Endothelial cell (in vitro differentiated cells): ENCODE measurements at regions not wholly inside any gene's neighbourhood (a gene's known extent, or its start where the extent isn't known, plus 50 kb on each side); places are given as distances from the start of the nearest gene placed in this dataset.

Experiments used
- DNase-seq: peaks from one replicate; pipeline ENCODE4 v3.0.0; 2021; ENCODE audit warnings: low spot score
- H3K27ac Mint-ChIP-seq: one replicate; pipeline ENCODE4 v1.8.0; 2021; ENCODE audit warnings: mixed read lengths, inconsistent platforms; ENCODE audit not compliant: unreplicated experiment
- H3K27me3 Mint-ChIP-seq: one replicate; pipeline ENCODE4 v1.8.0; 2021; ENCODE audit warnings: mild to moderate bottlenecking, moderate library complexity, mixed read lengths, inconsistent platforms; ENCODE audit not compliant: unreplicated experiment
- H3K36me3 Mint-ChIP-seq: one replicate; pipeline ENCODE4 v1.8.0; 2021; ENCODE audit warnings: mild to moderate bottlenecking, low read depth, mixed read lengths, inconsistent platforms; ENCODE audit not compliant: unreplicated experiment
- H3K4me1 Mint-ChIP-seq: one replicate; pipeline ENCODE4 v1.8.0; 2021; ENCODE audit warnings: mild to moderate bottlenecking, mixed read lengths, inconsistent platforms; ENCODE audit not compliant: unreplicated experiment
- H3K4me3 Mint-ChIP-seq: one replicate; pipeline ENCODE4 v1.8.0; 2021; ENCODE audit warnings: mild to moderate bottlenecking, mixed read lengths, inconsistent platforms; ENCODE audit not compliant: unreplicated experiment
- H3K9me3 Mint-ChIP-seq: one replicate; pipeline ENCODE4 v1.8.0; 2021; ENCODE audit warnings: mixed read lengths, inconsistent platforms; ENCODE audit not compliant: unreplicated experiment
- CTCF ChIP-seq: fragments of 200-600 bp; sonication (generic); IDR thresholded peaks from one replicate; pipeline ENCODE4 v1.5.0; 2021; ENCODE audit warnings: antibody characterized with exemption; ENCODE audit not compliant: unreplicated experiment

DNA sequence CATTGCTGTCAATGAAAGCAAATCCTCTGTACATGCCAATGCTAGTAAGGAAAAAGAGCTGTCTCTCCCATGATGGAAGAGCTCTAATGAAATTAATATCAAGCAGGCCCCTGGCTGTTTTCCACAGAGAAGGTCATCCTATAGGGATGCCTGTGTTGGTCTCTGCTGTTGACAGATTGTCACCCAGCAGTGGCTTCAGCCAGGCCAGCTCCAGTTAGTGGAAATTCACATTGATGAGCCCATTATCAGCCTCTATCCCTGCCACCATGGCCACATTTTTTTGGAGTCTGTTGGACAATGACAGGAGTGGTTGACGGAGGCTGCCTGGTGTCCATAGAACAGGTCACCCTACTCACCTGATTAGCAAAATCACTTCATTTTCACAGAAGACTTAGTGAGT is 104.3 kb downstream of the GGTLC2 start:
- no peaks in the 10 kb centered on the region for H3K9me3 Mint-ChIP-seq
- H3K36me3 Mint-ChIP-seq: no peaks in the 10 kb centered on the region
- no peak for DNase-seq
- peaks cover 12% of the 10 kb centered on the region for H3K4me1 Mint-ChIP-seq
- no peak for TF ChIP-seq CTCF
- peaks cover 10% of the 10 kb centered on the region for H3K27me3 Mint-ChIP-seq
- H3K27ac Mint-ChIP-seq: no peak overlapping the region
- no peak overlapping the region for H3K4me3 Mint-ChIP-seq

- peaks cover 10% of the 10 kb centered on the region for H3K27me3 Mint-ChIP-seq
- no peak overlapping the region for H3K4me3 Mint-ChIP-seq
Measured at GRCh38 chr22:22749167-22749758, 104.8 kb downstream of the GGTLC2 start.

GRCh38 chr22:22750335-22751042 is 106.1 kb downstream of the GGTLC2 start:
- Mint-ChIP-seq H3K4me1 (peaks cover 12% of the 10 kb centered on the region), H3K27ac (no peak overlapping the region), H3K9me3 (no peaks in the 10 kb centered on the region), H3K27me3 (peaks cover 10% of the 10 kb centered on the region), H3K36me3 (no peaks in the 10 kb centered on the region), H3K4me3 (no peak overlapping the region)
- no peak for TF ChIP-seq CTCF
- DNase-seq: no peak

More at GRCh38 chr22:22749167-22749758, 104.8 kb downstream of the GGTLC2 start:
- TF ChIP-seq CTCF: no peak
- DNase-seq: no peak
- H3K36me3 Mint-ChIP-seq: no peaks in the 10 kb centered on the region
- no peaks in the 10 kb centered on the region for H3K9me3 Mint-ChIP-seq
- no peak overlapping the region for H3K27ac Mint-ChIP-seq
- H3K4me1 Mint-ChIP-seq: peaks cover 12% of the 10 kb centered on the region

DNA sequence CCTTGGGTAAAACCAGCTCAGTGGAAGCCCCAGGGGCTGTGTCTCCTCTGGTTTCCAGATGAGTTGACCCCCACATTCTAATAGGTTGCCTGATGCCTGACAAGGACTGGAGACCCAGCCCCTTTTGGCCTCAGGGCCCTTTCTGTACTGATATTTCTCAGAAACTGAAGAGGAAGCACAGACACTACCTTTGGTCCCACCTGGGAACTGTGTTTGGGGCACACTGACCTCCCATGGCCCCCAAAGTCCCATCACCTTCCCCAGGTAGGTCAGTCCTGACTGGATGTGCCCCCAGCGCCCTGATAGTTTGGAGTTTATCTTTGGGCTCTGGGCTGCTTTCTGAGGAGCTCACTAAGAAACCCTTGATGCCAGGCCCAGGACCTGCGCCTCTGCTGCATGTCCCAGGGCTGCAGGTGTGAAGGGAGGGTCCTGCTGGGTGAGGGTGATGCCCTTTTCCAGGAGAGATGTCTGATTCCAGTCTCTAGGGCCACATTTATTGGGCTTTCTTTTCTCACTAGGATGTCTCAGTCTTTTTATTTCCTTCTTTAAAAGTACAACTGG is 106.7 kb downstream of the GGTLC2 start:
- Mint-ChIP-seq H3K4me3 (no peak overlapping the region), H3K27ac (no peak overlapping the region), H3K9me3 (no peaks in the 10 kb centered on the region), H3K36me3 (no peaks in the 10 kb centered on the region), H3K27me3 (peaks cover 10% of the 10 kb centered on the region), H3K4me1 (peaks cover 12% of the 10 kb centered on the region)
- no peak for DNase-seq
- no peak for TF ChIP-seq CTCF

- Mint-ChIP-seq H3K4me1 (peaks cover 8% of the 10 kb centered on the region), H3K27me3 (peaks cover 8% of the 10 kb centered on the region), H3K27ac (no peak overlapping the region), H3K9me3 (no peaks in the 10 kb centered on the region), H3K4me3 (no peak overlapping the region), H3K36me3 (no peaks in the 10 kb centered on the region)
- DNase-seq: no peak
- TF ChIP-seq CTCF: no peak
Measured at GRCh38 chr22:22752199-22752555, 107.8 kb downstream of the GGTLC2 start.
